Upper lobe of left lung (tissue), 4 donors: ENCODE measurements at regions not wholly inside any gene's neighbourhood (a gene's known extent, or its start where the extent isn't known, plus 50 kb on each side); places are given as distances from the start of the nearest gene placed in this dataset.

Source experiments
- CTCF ChIP-seq, 6 experiments: fragments of 450-650 bp in 4 of 6; fragments of 200-600 bp in 2 of 6; sonication (generic) in 2 of 6; IDR thresholded peaks; one replicate each; pipeline ENCODE4 v1.5.1; 2016 to 2019; ENCODE audit warnings: antibody characterized with exemption in 6 of 6
- EP300 ChIP-seq, 4 donors: sonication (generic); formaldehyde crosslinking; IDR thresholded peaks; one replicate each; pipeline ENCODE4 v1.5.1; 2017; ENCODE audit warnings: antibody characterized with exemption in 4 of 4, control low read depth in 2 of 4
- POLR2AphosphoS5 ChIP-seq, 2 donors: sonication (generic); formaldehyde crosslinking; IDR thresholded peaks; one replicate each; pipeline ENCODE4 v1.5.1; 2017; ENCODE audit warnings: antibody characterized with exemption in 2 of 2

DNA sequence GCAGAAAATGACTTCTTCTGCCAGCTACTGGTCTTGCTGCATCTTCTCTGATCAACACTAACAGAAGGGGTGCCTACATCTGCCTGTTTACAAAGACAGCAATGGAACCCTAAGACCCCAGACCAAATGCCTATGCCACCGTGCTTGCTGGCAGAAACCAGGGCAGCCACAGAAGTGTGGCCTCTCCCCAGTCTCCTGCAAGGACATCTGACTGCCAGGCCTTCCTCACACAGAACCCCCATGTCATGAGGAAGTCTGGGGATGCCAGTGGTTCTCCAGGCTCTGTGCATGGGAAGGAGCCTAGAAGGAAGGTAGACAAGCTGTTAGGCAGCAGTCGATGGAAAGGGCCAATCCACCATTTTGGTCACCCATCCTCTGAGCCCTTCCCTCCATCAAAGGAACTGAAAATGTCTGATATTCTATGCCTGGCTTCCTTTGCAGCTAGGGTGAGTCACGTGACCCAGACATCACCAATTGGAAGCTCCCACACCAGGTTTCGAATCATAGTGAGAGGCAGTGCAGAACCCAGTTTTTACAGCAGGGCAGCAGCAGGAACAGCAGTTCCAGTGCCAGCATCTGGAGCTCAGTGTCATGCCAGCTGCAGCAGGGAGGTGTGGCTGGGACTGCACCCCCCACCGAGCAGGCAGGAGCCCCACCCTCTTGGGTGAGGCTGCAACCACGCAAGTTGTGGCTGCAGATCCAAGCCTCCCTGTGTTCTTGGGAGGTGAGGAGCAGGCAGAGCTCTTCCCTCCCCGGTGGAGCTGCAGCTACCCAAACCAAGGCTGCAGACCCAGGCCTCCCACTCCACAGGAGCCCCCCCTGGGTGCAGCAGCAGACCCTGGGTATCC, 123.4 kb downstream of the OLFM1 start:
- TF ChIP-seq CTCF (IDR thresholded peaks at IDR 0.05) (no peak), POLR2AphosphoS5 (IDR thresholded peaks at IDR 0.05) (no peak), EP300 (IDR thresholded peaks at IDR 0.05) (no peak)
